ENCODE measurements at regions not wholly inside any gene's neighbourhood (a gene's known extent, or its start where the extent isn't known, plus 50 kb on each side); places are given as distances from the start of the nearest gene placed in this dataset.

- FAIRE-seq (no peak), ATAC-seq (no peak), DNase-seq (ENCODE audit: low spot score) (no peak)
- Histone ChIP-seq H3K9me3 (ENCODE audit: low read length) (no peaks in the 10 kb centered on the region), H3K36me3 (replicated peaks in 1 of 2; ENCODE audit: control insufficient read depth in 1 of 2, insufficient read depth in 2 of 2, low read length in 2 of 2) (no peaks in the 10 kb centered on the region), H3K4me1 (ENCODE audit: insufficient read depth, low read length) (peaks cover 6% of the 10 kb centered on the region; the same call in 1 of the 2 replicates), H3K27me3 (ENCODE audit: control insufficient read depth in 1 of 2, insufficient read depth in 2 of 2, low read length in 2 of 2) (0 out of 5 replicates have a peak, but pooled peaks cover 0 to 5% of the 10 kb centered on the region in 2 experiments), H3K4me3 (replicated peaks in 1 of 3; ENCODE audit: insufficient read depth in 1 of 3, low read depth in 2 of 3, low read length in 3 of 3) (no peak overlapping the region), H3K4me2 (ENCODE audit: low read depth, low read length) (no peak overlapping the region), H3K27ac (ENCODE audit: extremely low read length, insufficient read depth, low read length) (no peak overlapping the region), H3K79me2 (ENCODE audit: insufficient read depth, low read length) (no peaks in the 10 kb centered on the region), H4K20me1 (ENCODE audit: insufficient read depth, low read length) (no peaks in the 10 kb centered on the region), H2AFZ (ENCODE audit: low read length) (no peak overlapping the region), H3K9ac (ENCODE audit: insufficient read depth, low read depth, low read length) (no peak overlapping the region)
- intact Hi-C loops (cut with micrococcal nuclease; ENCODE audit: unreplicated experiment): no loop called here
- ChIA-PET CTCF (ENCODE audit: low intra/inter-chr PET ratio, low total read pairs) (no interaction called here), POLR2A (no interaction called here)
- BruUV-seq (replicated peaks): no TSS peak
- no peak for TF ChIP-seq ELK4 (CRISPR knock-in tag; IDR thresholded peaks at IDR 0.05; ENCODE audit: borderline replicate concordance)
- TF ChIP-seq NFE2L1 (CRISPR knock-in tag; IDR thresholded peaks at IDR 0.05; ENCODE audit: borderline replicate concordance): no peak
- TF ChIP-seq GABPB1 (CRISPR knock-in tag; IDR thresholded peaks at IDR 0.05): no peak
- no peak for TF ChIP-seq ZNF251 (CRISPR knock-in tag; IDR thresholded peaks at IDR 0.05)
- no peak for TF ChIP-seq ZNF274 (CRISPR knock-in tag; IDR thresholded peaks at IDR 0.05)
- no peak for TF ChIP-seq GATAD1 (CRISPR knock-in tag; IDR thresholded peaks at IDR 0.05)
- TF ChIP-seq ZNF263 (CRISPR knock-in tag; IDR thresholded peaks at IDR 0.05): no peak
- in situ Hi-C loops (cut with HindIII; ENCODE audit: extremely low pct_ligation_motif_present, low pct_unique_long_range_greater_than_20kb): loop anchor here (25.0 kb wide), 1 partner anchor 111 kb away; no protein-coding TSS in a partner anchor
- WGBS (ENCODE audit: low lambda C conversion rate): 0% methylated on average over 1 of the region's 1 CpG
Measured at GRCh38 chr11:15776366-15776765, 580.0 kb downstream of the SOX6 start.

DNA sequence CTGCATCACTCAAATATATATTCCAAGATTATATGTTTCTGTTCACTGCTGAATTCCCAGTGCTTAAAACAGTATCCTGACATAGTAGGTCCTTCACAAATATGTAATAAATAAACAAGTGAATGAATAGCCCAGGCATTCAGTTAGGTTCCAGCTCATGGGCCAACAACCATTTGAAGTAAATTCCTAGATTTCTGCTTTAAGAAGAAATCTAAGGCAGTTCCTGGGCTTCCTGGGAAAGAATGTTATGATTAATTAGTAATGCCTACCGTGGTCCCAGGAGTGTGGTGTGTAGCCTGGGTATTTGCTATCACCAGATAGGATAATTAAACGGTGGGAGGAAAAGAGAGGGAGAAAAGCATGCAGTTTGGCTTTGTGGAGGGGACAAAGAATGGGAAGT lies 576.8 kb downstream of the SOX6 start:
- no peaks in the 10 kb centered on the region for H4K20me1 ChIP-seq (ENCODE audit: insufficient read depth, low read length)
- intact Hi-C loops (cut with micrococcal nuclease; ENCODE audit: unreplicated experiment) (no loop called here), in situ Hi-C loops (cut with HindIII; ENCODE audit: extremely low pct_ligation_motif_present, low pct_unique_long_range_greater_than_20kb) (loop anchor here (25.0 kb wide), 1 partner anchor 108 kb away; no protein-coding TSS in a partner anchor)
- H3K36me3 ChIP-seq (replicated peaks in 1 of 2; ENCODE audit: control insufficient read depth in 1 of 2, insufficient read depth in 2 of 2, low read length in 2 of 2): no peaks in the 10 kb centered on the region
- no peak for ATAC-seq
- H3K9ac ChIP-seq (ENCODE audit: insufficient read depth, low read depth, low read length): no peak overlapping the region
- no TSS peak for BruUV-seq (replicated peaks)
- no peaks in the 10 kb centered on the region for H3K79me2 ChIP-seq (ENCODE audit: insufficient read depth, low read length)
- H2AFZ ChIP-seq (ENCODE audit: low read length): no peak overlapping the region
- H3K4me2 ChIP-seq (ENCODE audit: low read depth, low read length): no peak overlapping the region
- no peak for FAIRE-seq
- H3K27me3 ChIP-seq (ENCODE audit: control insufficient read depth in 1 of 2, insufficient read depth in 2 of 2, low read length in 2 of 2): 0 out of 5 replicates have a peak, but pooled peaks cover 0 to 5% of the 10 kb centered on the region in 2 experiments
- no peaks in the 10 kb centered on the region for H3K9me3 ChIP-seq (ENCODE audit: low read length)
- POLR2A ChIA-PET: no interaction called here
- 0% methylated on average over 2 of the region's 2 CpGs for WGBS (ENCODE audit: low lambda C conversion rate)
- no peak overlapping the region for H3K4me3 ChIP-seq (replicated peaks in 1 of 3; ENCODE audit: insufficient read depth in 1 of 3, low read depth in 2 of 3, low read length in 3 of 3)
- DNase-seq (ENCODE audit: low spot score): no peak
- no peak overlapping the region for H3K27ac ChIP-seq (ENCODE audit: extremely low read length, insufficient read depth, low read length)
- TF ChIP-seq ZNF75D (CRISPR knock-in tag; IDR thresholded peaks at IDR 0.05; ENCODE audit: borderline replicate concordance) (no peak), HDAC1 (CRISPR knock-in tag; IDR thresholded peaks at IDR 0.05) (no peak), ZNF17 (CRISPR knock-in tag; IDR thresholded peaks at IDR 0.05) (no peak), MED1 (CRISPR knock-in tag; IDR thresholded peaks at IDR 0.05) (no peak), ZNF30 (CRISPR knock-in tag; IDR thresholded peaks at IDR 0.05) (no peak), ZNF674 (CRISPR knock-in tag; IDR thresholded peaks at IDR 0.05; ENCODE audit: low read depth) (no peak), SUZ12 (IDR thresholded peaks at IDR 0.05; ENCODE audit: low read depth, low read length) (no peak), JDP2 (CRISPR knock-in tag; IDR thresholded peaks at IDR 0.05; ENCODE audit: borderline replicate concordance) (no peak), ZFP90 (CRISPR knock-in tag; IDR thresholded peaks at IDR 0.05; ENCODE audit: borderline replicate concordance) (no peak)
- TF ChIP-seq, protein P1, sequence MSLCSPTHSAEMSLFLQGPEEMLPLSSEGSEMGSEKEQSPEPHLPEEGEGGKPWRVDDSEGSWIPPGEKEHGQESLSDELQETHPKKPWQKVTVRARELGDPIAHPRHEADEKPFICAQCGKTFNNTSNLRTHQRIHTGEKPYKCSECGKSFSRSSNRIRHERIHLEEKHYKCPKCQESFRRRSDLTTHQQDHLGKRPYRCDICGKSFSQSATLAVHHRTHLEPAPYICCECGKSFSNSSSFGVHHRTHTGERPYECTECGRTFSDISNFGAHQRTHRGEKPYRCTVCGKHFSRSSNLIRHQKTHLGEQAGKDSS (CRISPR knock-in tag; IDR thresholded peaks at IDR 0.05; ENCODE audit: borderline replicate concordance, low read depth): no peak
- TF ChIP-seq, protein P2, sequence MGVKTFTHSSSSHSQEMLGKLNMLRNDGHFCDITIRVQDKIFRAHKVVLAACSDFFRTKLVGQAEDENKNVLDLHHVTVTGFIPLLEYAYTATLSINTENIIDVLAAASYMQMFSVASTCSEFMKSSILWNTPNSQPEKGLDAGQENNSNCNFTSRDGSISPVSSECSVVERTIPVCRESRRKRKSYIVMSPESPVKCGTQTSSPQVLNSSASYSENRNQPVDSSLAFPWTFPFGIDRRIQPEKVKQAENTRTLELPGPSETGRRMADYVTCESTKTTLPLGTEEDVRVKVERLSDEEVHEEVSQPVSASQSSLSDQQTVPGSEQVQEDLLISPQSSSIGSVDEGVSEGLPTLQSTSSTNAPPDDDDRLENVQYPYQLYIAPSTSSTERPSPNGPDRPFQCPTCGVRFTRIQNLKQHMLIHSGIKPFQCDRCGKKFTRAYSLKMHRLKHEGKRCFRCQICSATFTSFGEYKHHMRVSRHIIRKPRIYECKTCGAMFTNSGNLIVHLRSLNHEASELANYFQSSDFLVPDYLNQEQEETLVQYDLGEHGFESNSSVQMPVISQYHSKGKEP (CRISPR knock-in tag; IDR thresholded peaks at IDR 0.05): no peak
- H3K4me1 ChIP-seq (ENCODE audit: insufficient read depth, low read length): peaks cover 6% of the 10 kb centered on the region; the same call in 1 of the 2 replicates
- CTCF ChIA-PET (ENCODE audit: low intra/inter-chr PET ratio, low total read pairs): no interaction called here
